GM19240 (cell line): ENCODE measurements at regions not wholly inside any gene's neighbourhood (a gene's known extent, or its start where the extent isn't known, plus 50 kb on each side); places are given as distances from the start of the nearest gene placed in this dataset.
"Not testable (repeated sequence)": the region's sequence is repeated elsewhere in the genome, so short reads cannot be mapped to it uniquely, and the experiment has no call there.

Experiments used
- DNase-seq: peaks from one replicate; pipeline ENCODE4 v3.0.0; 2011; ENCODE audit warnings: low spot score; ENCODE audit not compliant: insufficient read length

DNA sequence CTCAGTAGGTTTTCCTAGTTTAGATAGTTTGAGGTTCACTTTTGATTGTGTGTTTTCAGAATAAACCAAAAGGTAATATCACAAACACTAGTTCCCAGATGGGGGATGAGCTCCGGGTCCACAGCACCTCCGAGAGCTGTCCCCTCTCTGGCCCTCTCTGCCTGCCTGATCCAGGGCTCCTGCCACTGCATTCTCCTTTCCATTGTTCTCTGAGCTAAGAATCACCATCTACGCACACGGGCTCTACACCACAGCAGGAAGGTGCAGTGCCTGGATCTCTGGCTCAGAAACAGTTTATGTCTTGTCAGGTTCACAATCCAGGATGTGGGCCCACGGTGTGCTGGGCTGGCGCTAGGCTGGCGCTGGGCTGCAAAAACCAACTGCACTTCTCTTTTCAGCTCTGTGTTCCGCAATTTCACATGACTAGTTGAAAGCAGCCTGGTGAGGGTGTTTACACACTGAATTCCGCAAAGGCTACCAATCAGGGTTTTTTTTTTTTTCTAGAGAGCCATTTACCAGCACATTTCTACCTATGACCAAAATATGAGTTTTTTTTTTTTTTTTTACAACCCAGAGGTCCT is 167.5 kb downstream of the SOD2 start:
- DNase-seq = no peak

DNA sequence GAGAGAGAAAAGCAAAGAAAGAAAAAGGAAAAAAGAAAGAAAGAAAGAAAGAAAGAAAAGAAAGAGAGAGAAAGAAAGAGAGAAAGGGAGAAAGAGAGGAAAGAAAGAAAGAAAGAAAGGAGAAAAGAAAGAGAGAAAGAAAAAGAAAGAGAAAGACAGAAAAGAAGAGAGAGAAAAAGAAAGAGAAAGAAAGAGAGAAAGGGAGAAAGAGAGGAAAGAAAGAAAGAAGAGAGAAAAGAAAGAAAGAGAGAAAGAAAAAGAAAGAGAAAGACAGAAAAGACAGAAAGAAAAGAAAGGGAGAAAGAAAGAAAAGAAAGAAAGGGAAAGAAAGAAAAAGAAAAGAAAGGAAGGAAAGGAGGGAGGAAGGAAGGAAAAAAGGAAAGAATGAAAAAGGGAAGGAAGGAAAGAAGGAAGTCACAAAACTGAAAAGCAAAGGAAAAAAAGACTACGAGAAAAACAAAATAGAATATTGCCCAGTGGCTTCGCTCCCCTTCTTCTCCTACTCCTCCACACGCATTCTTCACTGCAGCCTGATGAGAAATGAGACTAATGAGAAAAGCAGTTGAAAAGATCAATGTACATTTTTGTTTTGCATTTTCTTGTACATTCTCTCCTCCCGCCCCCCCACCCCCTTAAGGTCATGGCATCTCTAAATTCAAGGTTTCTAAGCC is 170.0 kb downstream of the SOD2 start:
- no peak for DNase-seq

DNA sequence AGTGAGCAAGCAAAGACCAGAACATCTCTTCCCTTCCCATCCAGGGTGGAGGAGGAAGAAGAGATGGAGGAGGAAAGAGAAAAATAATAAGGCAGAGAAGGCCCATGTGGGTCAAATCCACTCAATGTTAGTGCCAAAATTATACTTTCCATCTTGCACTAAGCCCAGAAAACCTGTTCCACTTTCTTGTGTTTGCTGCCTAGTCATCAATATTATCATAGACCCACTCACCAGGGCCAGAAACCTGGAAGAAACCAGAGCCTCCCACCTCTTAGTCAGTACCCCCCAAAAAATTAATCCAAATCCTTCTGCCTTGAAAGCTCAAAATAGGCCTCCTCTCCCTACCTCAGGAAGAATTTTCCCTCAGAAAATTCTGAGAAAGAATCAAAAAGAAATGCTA is 171.1 kb downstream of the SOD2 start:
- no peak for DNase-seq

DNA sequence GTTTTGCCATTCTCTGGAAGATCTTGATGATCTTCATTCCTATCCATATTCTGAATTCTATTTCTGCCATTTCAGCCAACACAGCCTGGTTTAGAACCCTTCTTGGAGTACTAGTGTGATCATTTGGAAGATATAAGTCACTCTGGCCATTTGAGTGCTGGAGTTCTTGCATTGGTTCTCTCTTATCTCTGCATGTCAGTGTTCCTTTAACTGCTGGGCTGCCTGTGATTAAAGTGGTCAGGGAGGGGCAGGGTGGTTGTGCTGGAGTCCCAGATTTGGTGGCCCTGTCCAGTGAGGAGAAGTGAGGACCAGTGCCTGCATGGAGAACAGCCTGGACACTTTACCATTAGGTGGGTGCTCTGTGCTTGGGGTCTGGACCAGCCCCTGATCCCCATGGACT is 173.0 kb downstream of the SOD2 start:
- no peak for DNase-seq

DNA sequence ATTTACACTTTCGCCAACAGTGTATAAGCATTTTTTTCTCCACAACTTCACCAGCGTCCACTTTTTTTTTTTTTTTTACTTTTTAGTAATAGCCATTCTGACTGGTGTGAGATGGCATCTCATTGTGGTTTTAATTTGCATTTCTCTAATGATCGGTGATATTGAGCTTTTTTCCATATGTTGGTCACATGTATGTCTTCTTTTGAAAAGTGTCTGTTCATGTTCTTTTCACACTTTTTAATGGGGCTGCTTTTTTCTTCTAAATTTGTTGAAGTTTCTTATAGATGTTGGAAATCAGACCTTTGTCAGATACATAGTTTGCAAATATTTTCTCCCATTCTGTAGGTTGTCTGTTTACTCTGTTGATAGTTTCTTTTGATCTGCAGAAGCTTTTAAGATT is 177.2 kb downstream of the SOD2 start:
- DNase-seq = not testable (repeated sequence)

DNA sequence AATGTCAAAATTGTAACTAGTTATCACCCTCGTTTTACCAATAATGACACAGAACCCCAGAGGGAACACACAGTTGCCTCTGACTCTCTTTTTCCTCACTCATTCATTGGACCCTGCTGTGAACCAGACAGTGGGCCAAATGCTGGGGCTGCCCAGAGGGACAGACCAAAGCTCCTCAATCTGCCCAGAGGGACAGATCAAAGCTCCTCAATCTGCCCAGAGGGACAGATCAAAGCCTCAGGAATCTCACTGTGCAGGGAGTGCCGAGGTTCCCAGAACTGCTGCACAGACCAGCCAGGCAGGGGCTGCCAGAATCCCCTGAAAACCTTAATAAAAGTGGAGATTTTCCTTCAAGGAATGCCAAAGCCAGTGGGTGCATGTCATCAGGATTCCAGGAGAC is 179.1 kb downstream of the SOD2 start:
- no peak for DNase-seq

DNA sequence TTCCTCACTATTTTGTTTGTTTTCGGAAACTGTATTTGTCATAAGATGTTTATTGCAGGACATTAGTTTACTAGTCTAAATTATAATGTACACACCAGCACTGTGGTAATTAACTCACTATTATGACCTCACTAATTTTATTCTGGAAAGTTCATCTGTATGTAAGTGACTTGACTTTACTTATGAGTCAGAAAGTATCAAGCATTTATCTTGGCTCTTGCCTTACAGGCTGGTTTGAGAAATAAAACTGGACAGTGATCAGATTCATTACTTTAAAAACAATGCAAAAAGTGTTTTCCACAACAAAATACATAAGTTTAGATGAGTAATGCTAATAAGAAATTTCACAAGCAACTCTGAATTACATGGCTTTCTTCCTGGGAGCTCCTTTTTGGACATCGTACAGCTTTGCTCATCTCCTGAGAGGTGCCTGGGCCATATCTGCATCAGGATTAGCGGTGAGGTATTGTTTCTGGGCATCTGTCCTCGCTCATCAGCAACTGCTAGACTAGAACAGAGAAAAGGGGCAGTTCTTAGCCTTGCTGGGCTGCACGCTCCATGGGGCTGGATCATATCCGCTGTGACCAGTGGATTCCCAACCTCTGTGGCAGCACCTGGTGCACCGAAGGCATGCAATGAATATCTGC is 179.8 kb downstream of the SOD2 start:
- DNase-seq = no peak

DNA sequence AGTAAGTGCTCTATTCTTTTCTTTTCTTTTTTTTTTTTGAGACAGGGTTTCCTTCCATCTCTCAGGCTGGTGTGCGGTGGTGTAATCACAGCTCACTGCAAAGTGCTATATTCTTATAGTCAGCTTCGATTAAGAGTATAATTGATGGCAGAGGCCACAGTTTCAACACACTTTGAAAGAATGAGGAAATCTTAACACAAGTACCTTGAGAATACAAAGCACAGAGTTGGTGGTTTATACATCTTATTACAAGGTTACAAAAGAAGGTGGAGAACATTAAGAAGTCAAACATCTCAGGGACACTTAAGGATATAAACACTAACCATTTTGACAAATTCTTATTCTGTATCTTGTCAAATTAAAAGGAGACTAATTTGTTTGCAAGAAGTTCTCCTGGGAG is 180.5 kb downstream of the SOD2 start:
- no peak for DNase-seq

DNA sequence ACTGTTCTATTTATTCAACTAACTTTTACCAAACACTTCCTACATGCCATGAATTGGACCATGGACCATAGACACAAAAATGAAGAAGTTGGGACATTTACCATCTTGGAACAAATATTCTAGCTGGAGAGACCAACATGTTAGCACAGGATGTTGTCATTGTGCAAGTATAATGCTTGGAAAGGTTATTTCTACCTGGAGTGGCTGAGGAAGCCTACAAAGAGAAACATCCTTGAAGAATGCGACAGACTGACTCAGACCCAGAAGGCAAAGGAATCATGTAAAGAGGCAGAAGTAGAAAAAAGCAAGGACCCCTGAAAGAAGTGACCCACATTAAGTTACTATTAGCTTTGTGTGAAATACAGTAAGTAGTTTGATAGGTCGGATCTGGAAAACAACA is 180.9 kb downstream of the SOD2 start:
- DNase-seq = no peak

DNA sequence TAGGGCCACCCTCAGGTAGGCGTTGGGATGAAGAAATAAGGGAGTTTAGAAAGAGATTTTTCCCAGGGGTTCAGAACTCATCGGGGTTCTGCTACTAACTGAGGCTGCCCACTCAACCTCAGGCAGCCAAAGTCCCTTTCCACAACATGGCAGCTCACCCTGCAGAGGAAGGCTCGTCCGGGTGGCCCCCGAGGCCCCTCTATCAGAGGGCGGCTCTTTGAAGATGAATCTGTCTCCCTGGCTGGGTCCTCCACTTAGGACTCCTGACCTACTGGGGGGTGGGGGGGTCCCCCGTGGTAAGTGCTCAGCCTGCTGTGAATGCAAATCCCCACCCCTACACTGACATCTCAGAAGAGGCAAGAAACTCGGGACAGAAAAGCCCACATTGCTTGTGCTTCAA is 182.9 kb downstream of the SOD2 start:
- DNase-seq = no peak

DNA sequence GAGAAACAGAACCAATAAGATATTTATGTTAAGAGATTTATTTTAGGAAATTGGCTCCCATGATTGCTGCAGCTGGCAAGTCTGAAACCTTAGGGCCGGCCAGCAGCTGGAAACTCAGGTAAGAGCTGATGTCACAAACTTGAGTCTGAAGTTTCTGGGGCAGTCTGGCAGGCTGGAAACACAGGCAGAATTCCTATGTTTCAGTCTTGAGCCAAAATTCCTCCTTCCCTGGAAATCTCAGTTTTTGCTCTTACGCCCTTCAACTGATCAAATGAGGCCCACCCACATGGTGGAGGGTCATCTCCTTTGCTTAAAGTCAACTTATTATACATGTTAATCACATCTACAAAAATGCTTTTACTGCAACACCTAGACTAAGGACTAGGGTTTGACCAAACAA is 184.1 kb downstream of the SOD2 start:
- DNase-seq = no peak

DNA sequence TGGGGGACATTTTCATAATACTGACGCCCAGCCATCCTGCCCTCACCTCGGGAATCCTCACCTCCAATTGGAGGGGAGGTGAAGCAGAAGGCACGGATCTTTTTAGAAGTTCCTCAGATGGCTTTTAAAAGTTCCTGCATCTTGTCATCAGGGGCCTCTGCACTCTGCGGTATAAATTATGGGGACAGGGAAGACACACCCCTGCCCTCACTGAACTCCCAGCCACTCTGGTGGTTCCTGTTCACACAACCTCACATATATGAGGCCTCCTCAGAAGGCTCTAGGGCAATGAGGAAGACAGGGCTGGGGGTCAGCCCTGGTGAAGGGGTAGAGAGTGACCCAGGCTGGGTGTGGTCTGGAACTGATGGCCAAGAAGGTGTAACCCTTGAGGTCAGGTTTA is 187.0 kb downstream of the SOD2 start:
- DNase-seq = no peak

DNA sequence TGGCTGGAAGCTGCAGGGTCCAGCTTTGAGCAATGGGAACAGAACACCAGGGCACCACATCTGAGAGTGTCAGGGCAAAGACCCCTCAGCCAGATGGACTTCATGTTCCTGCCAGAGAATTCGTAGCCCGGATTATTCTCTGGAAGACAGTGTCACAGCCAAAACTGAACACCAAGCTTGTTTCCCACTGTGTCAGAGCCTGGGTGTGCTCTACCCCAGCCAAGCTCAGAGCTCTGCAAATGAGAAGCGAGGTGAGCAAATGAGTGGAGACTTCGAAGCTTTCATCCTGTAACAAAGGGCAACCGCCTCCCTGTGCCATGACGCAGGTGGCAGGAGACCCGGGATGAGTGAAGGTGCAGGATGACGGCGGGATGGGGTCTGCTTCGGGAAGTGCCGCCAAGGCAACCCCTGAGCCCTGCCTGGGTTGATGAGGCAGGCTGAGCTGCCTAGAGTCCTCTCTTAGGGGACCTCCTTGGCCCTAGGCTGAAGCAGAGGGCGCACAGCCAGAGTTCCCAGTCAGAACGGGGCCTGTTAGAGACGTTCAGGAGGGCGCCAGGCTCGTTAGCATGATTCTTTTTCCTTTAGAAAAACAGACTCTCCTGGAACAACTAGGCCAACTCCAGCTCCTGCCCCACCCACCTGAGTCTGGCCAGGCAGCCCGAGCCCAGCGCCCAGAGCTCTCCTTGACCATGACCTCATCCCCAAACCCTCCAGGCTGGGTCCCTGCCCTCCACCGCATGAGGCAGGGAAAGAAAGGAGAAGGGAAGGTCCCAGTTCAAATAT is 187.7 kb downstream of the SOD2 start:
- DNase-seq = no peak

DNA sequence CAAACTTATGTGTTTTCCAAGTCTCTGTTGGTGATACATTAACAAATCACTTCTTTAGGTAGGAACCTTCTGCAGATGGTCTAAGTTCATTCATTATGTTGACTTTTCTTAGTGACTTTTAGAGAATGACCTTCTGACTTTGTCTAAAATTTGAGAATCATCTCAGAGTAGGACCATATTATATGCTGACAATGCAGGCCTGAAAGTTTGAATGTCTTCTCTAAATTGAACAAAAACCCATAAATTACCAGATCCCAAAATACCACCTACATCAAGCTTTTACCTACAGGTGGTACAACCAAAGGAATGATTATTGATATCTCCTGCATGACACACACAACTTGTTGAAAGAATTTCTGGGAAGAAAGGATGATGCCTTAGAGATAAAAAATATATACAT is 191.5 kb downstream of the SOD2 start:
- no peak for DNase-seq

DNA sequence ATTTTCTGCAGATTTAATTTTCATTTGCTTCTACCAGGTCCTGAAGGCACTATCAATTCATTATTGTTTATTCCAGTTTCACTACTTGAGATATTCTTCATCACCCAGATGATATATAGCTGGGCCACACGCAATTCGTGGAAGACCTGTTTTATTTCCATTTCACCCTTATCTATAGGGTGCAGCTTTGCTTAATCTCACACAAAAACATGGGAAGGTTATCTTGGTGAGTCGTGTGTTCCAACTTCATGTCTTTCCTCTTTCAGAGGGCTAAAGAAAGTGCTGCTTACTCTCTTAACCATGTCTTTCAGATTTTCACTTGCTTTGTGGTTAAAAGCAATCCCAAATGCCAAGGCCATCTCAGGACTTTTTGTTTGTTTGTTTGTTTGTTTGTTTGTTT is 194.0 kb downstream of the SOD2 start:
- DNase-seq = no peak

DNA sequence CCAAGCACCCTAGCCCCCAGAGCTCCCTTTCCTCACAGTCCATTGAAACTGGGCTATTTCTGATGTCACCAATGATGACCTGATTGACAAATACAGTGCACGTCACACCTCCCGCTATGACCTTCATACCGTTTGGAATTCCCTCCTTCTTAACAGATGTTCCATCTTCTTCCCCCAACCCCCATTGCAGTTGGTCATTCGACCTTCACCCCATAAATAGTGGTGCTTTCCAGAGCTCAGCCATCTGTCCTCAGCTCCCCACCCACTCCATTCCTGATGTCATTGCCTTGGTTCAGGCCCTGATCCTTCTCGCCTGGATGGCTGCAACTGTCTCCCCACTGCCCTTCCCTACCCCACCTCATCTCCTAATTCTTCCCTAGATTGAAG is 198.5 kb downstream of the SOD2 start:
- DNase-seq = no peak

DNA sequence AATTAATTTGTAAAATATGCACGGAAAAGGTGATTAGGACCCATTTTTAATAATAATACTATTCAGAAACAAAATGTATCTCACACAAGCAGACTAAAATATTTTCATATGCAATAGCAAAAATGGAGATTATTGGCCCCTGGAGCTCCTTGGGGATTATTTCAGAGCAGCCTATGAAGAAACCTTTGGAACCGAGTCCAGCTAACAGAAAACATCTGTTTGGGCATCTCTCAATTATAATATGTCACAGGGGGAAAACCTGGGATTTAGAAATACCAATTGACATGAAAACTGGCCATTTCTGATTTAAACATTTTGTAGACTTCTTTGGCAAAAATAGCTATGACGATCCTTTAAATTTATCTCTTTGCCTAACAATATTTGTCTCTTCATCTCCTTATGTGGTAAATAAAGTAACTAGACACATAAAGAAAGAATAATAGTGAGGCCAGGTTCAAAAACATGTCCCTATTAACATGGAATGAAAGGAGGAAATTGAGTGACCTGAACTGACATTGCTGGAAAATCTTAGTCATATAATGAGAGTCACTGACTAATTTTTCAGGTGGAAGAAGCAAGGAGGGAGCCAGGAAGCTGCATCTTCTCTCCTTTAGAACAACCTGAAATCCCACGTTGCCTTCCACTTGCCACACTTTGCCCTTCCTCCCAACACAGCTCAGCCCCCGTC is 199.0 kb downstream of the SOD2 start:
- no peak for DNase-seq

DNA sequence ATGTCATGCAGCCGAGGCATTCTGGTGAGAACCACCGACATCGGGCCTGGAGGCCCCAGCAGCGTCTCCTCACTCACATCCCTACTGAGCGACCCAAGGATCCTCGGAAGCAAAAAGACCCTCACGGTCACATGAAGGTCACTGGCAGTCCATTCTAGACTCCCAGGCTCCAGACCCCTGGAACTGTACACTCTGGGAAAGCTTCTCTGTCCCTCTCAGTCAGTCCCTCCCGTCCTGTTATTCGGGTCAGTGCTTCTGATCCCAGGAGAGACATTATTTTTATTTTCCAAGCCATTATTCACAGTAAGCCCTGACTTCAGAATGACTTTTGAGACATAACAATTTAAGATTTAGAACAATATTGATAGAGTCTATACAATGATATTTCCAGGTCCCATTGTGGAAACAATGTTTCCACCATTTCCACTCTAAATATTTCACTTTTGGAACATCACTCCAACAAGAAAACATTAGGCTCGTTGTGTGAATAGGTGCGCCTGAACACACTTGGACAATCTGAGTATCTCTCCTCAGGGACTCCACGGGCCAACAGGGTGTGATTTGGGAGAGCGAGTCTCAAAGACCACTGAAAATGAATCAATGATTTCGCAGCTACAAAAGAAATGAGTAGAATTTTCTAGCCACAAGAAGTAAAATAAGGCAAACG is 199.7 kb downstream of the SOD2 start:
- no peak for DNase-seq

DNA sequence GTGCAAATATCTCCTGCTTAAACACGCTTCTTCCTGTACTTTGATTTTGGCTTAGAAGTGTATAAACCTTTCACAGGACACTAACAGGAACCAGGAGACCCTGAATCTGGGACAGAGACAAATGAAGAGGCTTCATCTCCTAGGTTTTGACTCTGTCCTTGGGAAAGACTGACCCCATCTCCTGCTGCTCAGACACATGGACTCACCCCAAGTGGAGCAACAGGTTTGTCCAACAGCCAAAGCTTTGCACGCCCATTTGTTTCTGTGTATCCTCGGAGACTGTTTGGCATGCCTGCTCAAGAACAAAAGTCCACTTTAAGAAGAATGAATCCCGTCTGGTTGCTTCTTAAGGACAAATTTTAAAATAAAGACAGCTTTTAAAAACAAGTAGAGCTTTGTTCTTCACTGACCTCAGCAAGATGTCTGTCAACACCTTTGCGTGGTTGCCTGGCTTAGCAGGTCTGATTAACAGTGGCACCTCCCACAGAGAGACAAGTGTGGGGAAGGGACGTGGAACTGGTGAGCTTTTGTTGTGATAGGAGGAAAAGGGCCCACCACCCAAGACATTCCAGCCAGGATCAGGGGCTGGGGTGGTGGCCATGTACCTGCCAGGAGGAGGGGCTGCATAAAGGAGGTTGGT is 202.6 kb downstream of the SOD2 start:
- no peak for DNase-seq

DNA sequence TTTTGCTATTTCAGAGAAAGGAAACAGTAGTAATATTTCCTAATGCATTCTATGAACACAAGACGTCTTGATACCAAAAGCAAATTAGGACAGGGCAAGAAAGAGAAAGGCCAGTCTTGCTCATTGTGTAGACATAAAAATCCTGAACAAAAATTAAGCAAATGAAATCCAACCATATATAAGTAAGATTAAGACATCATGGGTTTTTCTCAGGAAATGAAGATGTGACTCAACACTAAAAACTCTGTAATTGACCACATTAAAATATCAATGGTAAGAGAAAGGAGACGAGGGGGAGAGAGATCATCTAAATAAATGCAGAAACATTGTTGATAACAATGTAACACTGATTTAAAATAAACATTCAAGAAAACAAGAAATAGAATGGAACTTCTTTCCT is 205.4 kb downstream of the SOD2 start:
- no peak for DNase-seq

DNA sequence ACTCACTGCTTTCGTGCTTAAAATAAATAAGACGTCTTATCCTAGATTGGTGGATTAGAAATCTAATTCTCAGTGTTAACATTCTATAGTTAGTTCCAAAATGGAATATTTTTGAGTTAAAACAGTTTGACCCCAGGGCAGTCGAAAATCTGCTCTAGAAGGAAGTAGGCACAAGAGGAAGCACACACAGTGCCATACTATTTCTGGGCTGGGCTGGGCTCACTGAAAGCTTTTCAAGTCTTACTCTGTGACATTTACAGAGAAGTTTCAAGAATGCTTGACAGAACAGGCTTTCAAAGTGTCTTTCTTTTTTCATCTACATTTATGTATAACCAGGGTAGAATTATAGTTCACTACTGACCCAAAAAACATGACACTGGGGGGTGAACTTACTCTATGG is 209.8 kb downstream of the SOD2 start:
- no peak for DNase-seq
